GM13977 (cell line): ENCODE measurements at regions not wholly inside any gene's neighbourhood (a gene's known extent, or its start where the extent isn't known, plus 50 kb on each side); places are given as distances from the start of the nearest gene placed in this dataset.

Source experiments
- DNase-seq: peaks from one replicate; pipeline ENCODE4 v3.0.0; 2012; ENCODE audit warnings: low spot score
- in situ Hi-C: fragments of 300-500 bp; cut with MboI; formaldehyde crosslinking; loops from one replicate; pipeline ENCODE4 v1.12.0; 2022; ENCODE audit warnings: low sequenced_read_pairs, low pct_unique_long_range_greater_than_20kb, mixed read lengths, inconsistent platforms; ENCODE audit not compliant: unreplicated experiment
- TF ChIP-seq, protein P1 (sequence below): IDR thresholded peaks from 2 replicates; pipeline ENCODE4 v1.5.1; 2012; ENCODE audit warnings: mild to moderate bottlenecking, control low read depth; ENCODE audit not compliant: insufficient read depth; ENCODE audit errors: extremely low read depth, missing control alignments

DNA sequence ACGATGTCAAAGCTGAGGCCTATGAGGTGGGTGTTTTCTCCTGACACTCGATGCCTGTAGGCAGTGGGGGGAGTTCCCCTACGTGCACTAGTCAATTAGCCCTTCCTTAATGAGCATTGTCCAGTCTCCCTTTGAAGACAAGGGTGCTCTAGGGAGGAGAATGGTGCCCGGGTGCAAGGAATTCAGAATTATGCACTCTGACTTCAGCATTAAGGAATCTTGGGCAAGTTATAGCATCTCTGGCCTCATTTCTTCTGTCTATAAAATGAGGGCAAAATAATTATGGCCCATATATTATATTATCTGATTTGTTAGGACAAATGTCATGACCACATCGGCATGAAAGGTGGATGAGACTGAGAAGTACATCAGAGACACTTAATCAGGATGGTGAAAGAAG, 82.1 kb upstream of the SLC7A1 start:
- in situ Hi-C loops = no loop called here
- TF ChIP-seq, protein P1, sequence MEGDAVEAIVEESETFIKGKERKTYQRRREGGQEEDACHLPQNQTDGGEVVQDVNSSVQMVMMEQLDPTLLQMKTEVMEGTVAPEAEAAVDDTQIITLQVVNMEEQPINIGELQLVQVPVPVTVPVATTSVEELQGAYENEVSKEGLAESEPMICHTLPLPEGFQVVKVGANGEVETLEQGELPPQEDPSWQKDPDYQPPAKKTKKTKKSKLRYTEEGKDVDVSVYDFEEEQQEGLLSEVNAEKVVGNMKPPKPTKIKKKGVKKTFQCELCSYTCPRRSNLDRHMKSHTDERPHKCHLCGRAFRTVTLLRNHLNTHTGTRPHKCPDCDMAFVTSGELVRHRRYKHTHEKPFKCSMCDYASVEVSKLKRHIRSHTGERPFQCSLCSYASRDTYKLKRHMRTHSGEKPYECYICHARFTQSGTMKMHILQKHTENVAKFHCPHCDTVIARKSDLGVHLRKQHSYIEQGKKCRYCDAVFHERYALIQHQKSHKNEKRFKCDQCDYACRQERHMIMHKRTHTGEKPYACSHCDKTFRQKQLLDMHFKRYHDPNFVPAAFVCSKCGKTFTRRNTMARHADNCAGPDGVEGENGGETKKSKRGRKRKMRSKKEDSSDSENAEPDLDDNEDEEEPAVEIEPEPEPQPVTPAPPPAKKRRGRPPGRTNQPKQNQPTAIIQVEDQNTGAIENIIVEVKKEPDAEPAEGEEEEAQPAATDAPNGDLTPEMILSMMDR = no peak
- no peak for DNase-seq

DNA sequence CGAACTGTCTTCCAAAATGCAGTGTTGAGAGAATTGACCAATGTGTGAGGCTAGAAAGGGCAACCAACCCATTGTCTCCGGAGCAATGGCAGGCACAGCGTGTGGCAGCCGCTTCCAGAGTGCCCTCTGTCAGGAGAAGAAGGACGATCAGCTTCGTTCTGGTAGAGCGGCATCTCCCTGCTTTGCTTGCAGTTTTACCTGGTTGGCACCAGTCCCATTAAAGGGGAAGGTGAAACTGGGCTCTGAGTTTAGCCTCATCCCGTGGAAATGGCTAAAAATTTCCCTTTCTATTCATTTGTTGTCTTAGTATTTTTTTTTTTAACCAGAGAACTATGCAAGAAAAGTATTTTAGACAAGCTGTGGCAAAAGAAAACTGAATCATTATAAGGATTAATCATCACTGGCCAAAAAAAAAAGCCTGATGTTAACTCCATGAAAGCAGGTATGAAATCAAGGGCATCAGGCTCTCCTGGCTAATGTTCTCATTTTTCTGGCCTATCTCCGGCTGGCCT, 81.5 kb upstream of the SLC7A1 start:
- in situ Hi-C loops = no loop called here
- no peak for DNase-seq
- TF ChIP-seq, protein P1 = no peak

DNA sequence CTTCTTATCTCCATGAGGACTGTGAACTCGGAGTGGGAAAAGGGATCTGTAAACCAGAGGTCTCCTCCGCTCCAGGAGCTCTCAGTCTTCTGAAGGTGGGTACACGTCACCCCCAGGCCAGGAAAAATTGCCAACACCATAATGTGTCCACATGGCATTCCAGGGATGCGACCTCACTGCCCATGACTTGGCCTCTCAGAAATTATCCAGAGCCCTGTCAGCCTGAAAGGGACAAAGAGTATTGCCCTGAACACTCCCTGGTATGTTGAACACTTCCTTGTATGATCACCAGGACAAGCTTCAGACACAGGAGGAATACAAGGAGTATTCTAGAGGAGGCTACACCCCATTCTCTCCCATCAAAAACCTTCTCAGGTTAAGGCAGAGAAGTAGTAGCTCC, 81.0 kb upstream of the SLC7A1 start:
- DNase-seq = no peak
- in situ Hi-C loops = no loop called here
- TF ChIP-seq, protein P1 = no peak

DNA sequence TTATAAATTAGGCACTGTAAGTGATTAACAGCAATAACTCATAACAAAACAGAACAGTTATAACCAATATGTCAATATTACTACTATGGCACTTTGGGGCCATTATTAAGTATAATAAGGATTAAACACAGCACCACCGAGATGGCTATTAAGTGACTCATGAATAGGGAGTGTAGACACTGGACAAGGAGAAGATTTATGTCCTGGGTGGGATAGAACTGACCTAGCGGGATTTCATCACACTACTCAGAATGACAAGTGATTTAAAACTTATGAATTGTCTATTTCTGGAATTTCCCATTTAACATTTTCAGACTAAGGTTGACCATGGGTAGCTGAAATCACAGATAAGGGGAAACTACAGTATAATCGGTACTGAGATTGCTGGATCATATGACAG, 79.0 kb upstream of the SLC7A1 start:
- TF ChIP-seq, protein P1 = no peak
- in situ Hi-C loops = no loop called here
- DNase-seq = no peak

DNA sequence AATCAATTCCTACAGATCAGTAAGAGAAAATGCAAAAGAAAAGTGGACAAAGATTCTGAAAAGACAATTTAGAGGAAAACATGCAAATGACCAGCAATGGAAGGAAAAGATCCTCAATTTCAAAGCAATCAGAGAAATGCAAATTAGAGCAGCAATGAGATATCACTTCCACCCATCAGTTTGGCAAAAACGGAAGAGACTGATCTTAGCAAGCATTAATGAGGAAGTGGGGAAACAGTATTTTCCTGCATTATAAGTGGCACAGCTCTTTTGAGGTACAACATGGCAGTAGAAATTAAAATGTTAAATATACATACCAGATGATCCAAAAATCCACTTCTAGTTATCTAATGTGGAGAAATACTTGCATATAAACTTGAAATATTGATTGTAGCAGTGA, 69.1 kb upstream of the SLC7A1 start:
- TF ChIP-seq, protein P1 = no peak
- no peak for DNase-seq
- in situ Hi-C loops = no loop called here

DNA sequence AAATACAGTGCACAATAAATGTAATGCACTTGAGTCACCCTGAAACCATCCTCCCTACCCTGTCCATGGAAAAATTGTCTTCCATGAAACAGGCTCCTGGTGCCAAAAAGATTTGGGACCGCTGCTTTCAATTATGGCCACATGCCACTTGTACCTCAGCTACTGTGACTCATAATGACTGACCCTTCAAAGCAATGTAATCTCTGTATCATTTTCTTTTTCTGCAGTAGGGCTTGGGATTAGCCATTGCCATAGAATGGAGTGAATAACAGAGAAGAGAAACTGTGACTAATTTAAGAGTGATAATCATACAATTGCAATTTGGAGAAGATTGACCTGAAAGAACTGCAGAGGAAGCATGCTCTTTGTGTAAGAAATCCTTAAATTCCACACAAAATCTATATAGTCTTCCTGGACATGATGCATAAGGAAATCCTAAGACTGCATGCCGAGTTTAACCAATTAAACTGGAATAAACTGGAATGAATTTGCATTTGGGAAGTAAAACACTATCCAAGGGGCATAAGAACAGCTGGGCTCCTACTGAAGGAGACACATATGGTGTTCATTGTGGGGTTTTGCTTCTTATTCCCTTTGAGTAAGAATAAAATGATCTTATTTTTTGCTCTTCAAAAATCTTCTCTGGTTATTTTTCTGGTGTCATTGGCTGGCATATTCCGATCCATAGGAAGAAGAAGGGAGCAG, 59.5 kb upstream of the SLC7A1 start:
- in situ Hi-C loops = no loop called here
- DNase-seq = no peak
- TF ChIP-seq, protein P1 = no peak

DNA sequence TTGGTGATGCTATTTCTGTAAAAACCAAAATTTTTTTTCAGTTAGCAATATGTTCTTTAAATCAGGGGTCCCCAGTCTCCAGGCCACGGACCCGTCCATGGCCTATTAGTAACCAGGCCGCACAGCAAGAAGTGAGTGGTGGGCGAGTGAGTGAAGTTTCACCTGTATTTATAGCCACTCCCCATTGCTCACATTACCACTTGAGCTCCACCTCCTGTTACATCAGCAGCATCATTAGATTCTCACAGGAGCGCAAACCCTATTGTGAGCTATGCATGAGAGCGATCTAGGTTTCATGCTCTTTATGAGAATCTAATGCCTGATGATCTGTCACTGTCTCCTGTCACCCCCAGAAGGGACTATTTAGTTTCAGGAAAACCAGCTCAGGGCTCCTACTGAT, 58.9 kb upstream of the SLC7A1 start:
- in situ Hi-C loops = no loop called here
- TF ChIP-seq, protein P1 = no peak
- DNase-seq = no peak
